ENCODE measurements at regions not wholly inside any gene's neighbourhood (a gene's known extent, or its start where the extent isn't known, plus 50 kb on each side); places are given as distances from the start of the nearest gene placed in this dataset.

GRCh38 chr1:87439821-87440220, 111.1 kb downstream of the LMO4 start:
- no peaks in the 10 kb centered on the region for H3K36me3 ChIP-seq
- WGBS, 5 donors: 82 to 93% (median 87%) methylated on average over 5 of the region's 5 CpGs
- TF ChIP-seq POLR2A (IDR thresholded peaks at IDR 0.05): no peak
- no peak for TF ChIP-seq CTCF (IDR thresholded peaks at IDR 0.05 in 8 of 11, conservative IDR thresholded peaks at IDR 0.05 in 3 of 11)
- no peak for TF ChIP-seq POLR2AphosphoS5 (IDR thresholded peaks at IDR 0.05)
- H3K4me1 ChIP-seq: no peaks in the 10 kb centered on the region
- no peak overlapping the region for H3K27ac ChIP-seq
- no peak for DNase-seq
- H3K4me3 ChIP-seq: no peak overlapping the region
- H3K9me3 ChIP-seq: peaks cover 0 to 15% (median 9%) of the 10 kb centered on the region in 8 donors
- intact Hi-C loops (cut with DNase I; ENCODE audit: low total_unique reads): no loop called here
- no peaks in the 10 kb centered on the region for H3K27me3 ChIP-seq (replicated peaks in 1 of 7)

- intact Hi-C loops (cut with DNase I; ENCODE audit: low total_unique reads): no loop called here
- Histone ChIP-seq H3K27me3 (replicated peaks in 1 of 7) (no peaks in the 10 kb centered on the region), H3K36me3 (no peaks in the 10 kb centered on the region), H3K4me3 (no peak overlapping the region), H3K4me1 (peaks cover 0 to 21% (median 0%) of the 10 kb centered on the region in 6 donors), H3K9me3 (peaks cover 0 to 13% (median 9%) of the 10 kb centered on the region in 8 donors), H3K27ac (peak overlapping the region in 6 of 8 donors; percentile 1 to 74 (median 60))
- WGBS, 5 donors: 52 to 66% (median 65%) methylated on average over 5 to 7 of the region's 7 CpGs
- TF ChIP-seq POLR2A (IDR thresholded peaks at IDR 0.05) (no peak), CTCF (IDR thresholded peaks at IDR 0.05 in 8 of 11, conservative IDR thresholded peaks at IDR 0.05 in 3 of 11) (no peak), POLR2AphosphoS5 (IDR thresholded peaks at IDR 0.05) (no peak)
- no peak for DNase-seq
These were observed 120.8 kb downstream of the LMO4 start for GRCh38 chr1:87449348-87449963.

- DNase-seq: no peak
- H3K36me3 ChIP-seq: no peaks in the 10 kb centered on the region
- H3K9me3 ChIP-seq: peaks cover 0 to 6% (median 2%) of the 10 kb centered on the region in 8 donors
- 74 to 94% (median 90%) methylated on average over 5 of the region's 5 CpGs for WGBS, 5 donors
- no peak overlapping the region for H3K4me3 ChIP-seq
- intact Hi-C loops (cut with DNase I; ENCODE audit: low total_unique reads): no loop called here
- H3K4me1 ChIP-seq: peaks cover 0 to 21% (median 0%) of the 10 kb centered on the region in 6 donors
- peak overlapping the region in 5 of 8 donors; percentile 1 to 74 (median 63) for H3K27ac ChIP-seq
- TF ChIP-seq CTCF (IDR thresholded peaks at IDR 0.05 in 8 of 11, conservative IDR thresholded peaks at IDR 0.05 in 3 of 11): no peak
- TF ChIP-seq POLR2AphosphoS5 (IDR thresholded peaks at IDR 0.05): no peak
- no peak for TF ChIP-seq POLR2A (IDR thresholded peaks at IDR 0.05)
- H3K27me3 ChIP-seq (replicated peaks in 1 of 7): no peaks in the 10 kb centered on the region
These were observed 121.5 kb downstream of the LMO4 start for GRCh38 chr1:87450136-87450535.

GRCh38 chr1:87450615-87451209, 122.0 kb downstream of the LMO4 start:
- Histone ChIP-seq H3K27me3 (replicated peaks in 1 of 7) (no peaks in the 10 kb centered on the region), H3K4me3 (no peak overlapping the region), H3K4me1 (peaks cover 0 to 21% (median 0%) of the 10 kb centered on the region in 6 donors), H3K36me3 (no peaks in the 10 kb centered on the region), H3K27ac (peak overlapping the region in 2 of 8 donors; percentile 63 to 74), H3K9me3 (peaks cover 0 to under 1% (median 0%) of the 10 kb centered on the region in 8 donors)
- intact Hi-C loops (cut with DNase I; ENCODE audit: low total_unique reads): no loop called here
- 69 to 86% (median 83%) methylated on average over 8 of the region's 8 CpGs for WGBS, 5 donors
- no peak for DNase-seq
- TF ChIP-seq CTCF (IDR thresholded peaks at IDR 0.05 in 8 of 11, conservative IDR thresholded peaks at IDR 0.05 in 3 of 11): no peak
- TF ChIP-seq POLR2A (IDR thresholded peaks at IDR 0.05): no peak
- no peak for TF ChIP-seq POLR2AphosphoS5 (IDR thresholded peaks at IDR 0.05)
